GM12872 (cell line): ENCODE measurements at regions not wholly inside any gene's neighbourhood (a gene's known extent, or its start where the extent isn't known, plus 50 kb on each side); places are given as distances from the start of the nearest gene placed in this dataset.

Experiments
- TF ChIP-seq, protein P1 (sequence below): IDR thresholded peaks from 3 replicates; pipeline ENCODE4 v1.5.1; 2011; ENCODE audit warnings: low read depth, mild to moderate bottlenecking, low read length, moderate library complexity; ENCODE audit not compliant: insufficient read depth

DNA sequence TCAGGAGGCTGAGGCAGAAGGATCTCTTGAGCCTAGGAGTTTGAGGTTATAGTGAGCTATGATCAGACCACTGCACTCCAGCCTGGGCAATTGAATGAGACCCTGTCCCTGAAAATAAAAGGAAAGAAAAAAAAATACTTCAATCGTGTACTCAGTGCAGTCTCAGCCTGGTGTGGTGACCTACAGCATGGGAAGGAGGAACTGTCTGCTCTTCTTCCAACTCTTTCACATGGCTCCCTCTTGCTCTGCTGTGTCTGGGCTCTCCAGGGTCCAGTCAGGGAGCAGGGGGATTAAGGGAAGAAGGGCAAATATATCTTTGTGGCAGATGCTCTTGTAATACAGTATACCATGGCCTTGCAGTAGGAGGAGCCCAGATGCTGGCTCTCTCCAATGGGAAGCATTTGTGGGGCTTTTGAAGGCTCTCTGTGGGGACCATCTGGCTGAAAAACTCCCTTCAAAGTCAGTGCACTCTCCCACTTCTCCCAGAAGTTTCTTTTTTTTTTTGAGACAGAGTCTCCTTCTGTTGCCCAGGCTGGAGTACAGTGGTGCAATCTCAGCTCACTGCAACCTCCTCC lies 76.6 kb upstream of the TMPO start:
- TF ChIP-seq, protein P1, sequence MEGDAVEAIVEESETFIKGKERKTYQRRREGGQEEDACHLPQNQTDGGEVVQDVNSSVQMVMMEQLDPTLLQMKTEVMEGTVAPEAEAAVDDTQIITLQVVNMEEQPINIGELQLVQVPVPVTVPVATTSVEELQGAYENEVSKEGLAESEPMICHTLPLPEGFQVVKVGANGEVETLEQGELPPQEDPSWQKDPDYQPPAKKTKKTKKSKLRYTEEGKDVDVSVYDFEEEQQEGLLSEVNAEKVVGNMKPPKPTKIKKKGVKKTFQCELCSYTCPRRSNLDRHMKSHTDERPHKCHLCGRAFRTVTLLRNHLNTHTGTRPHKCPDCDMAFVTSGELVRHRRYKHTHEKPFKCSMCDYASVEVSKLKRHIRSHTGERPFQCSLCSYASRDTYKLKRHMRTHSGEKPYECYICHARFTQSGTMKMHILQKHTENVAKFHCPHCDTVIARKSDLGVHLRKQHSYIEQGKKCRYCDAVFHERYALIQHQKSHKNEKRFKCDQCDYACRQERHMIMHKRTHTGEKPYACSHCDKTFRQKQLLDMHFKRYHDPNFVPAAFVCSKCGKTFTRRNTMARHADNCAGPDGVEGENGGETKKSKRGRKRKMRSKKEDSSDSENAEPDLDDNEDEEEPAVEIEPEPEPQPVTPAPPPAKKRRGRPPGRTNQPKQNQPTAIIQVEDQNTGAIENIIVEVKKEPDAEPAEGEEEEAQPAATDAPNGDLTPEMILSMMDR, result no peak

GRCh38 chr12:98439471-98439951 lies 75.9 kb upstream of the TMPO start:
- TF ChIP-seq, protein P1, result no peak

- TF ChIP-seq, protein P1, result no peak
Observed at GRCh38 chr12:98439981-98440581, 75.3 kb upstream of the TMPO start.

GRCh38 chr12:98446060-98446459 lies 69.3 kb upstream of the TMPO start:
- TF ChIP-seq, protein P1, result no peak

DNA sequence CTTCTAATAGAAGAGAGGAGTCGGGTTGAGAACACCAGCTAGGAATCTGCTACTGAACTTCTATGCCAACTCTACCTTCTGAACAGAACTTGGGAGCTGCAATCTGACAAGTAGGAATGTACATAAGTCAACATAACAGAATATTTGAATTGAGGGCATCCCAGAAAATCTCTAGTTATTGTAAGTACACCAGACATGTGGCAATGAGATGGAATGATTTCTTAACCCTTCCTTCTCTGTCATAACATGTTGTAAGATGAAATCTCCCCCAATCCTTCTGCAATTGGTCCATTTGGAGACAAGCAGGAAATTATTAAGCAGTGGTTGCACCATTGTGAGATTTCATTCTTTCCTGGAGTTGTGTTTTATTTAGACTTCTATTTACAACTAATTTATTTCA lies 68.7 kb upstream of the TMPO start:
- TF ChIP-seq, protein P1, result no peak

DNA sequence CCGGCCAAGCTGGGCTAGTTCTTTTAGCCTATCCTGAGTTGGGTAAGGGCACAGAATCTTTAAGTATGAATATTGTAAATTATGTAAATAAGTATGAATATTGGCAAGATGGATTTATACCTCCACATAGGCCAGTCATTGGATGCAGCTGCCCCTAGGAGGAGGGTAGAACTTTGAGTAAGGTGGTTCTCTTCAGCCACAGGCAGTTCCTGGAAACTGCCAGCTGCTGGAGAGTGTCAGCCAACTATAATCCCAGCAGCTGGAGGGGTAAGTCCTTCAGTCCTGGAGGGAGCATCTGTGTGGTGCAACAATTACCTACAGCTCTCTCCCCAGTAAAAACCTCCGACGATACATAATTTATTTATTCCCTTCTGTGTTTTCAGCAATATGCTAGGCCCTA lies 65.8 kb upstream of the TMPO start:
- TF ChIP-seq, protein P1, result no peak

DNA sequence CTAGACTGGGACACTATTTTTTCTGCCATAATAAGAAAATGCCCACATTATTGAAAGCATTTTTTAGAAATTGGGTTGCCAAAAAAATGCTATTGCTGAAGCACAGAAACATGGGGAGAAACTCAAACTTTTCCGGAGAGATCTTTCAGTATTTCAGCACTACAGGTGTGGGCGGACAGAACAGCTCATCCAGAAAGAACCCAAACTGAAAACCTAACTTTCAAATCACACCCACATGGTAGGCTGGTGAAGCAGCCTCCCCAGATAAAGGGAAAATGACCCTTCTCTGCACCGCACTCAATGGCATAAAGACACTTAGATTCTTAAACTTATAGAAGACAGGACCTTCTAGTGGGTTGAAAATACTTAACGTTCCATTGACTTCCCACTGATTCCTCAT lies 62.3 kb upstream of the TMPO start:
- TF ChIP-seq, protein P1, result no peak
